Loucy (cell line): ENCODE measurements at regions not wholly inside any gene's neighbourhood (a gene's known extent, or its start where the extent isn't known, plus 50 kb on each side); places are given as distances from the start of the nearest gene placed in this dataset.

Experiments used
- EZH2phosphoT487 ChIP-seq: fragments of 200-600 bp; IDR thresholded peaks from 2 replicates; pipeline ENCODE4 v1.6.1; 2018; ENCODE audit warnings: antibody characterized with exemption, mild to moderate bottlenecking, moderate library complexity, borderline replicate concordance
- TF ChIP-seq, protein P1 (sequence below): fragments of 200-600 bp; sonication (generic); conservative IDR thresholded peaks from 2 replicates; pipeline ENCODE4 v1.5.1; 2014; ENCODE audit warnings: mild to moderate bottlenecking, antibody characterized with exemption, low read length

DNA sequence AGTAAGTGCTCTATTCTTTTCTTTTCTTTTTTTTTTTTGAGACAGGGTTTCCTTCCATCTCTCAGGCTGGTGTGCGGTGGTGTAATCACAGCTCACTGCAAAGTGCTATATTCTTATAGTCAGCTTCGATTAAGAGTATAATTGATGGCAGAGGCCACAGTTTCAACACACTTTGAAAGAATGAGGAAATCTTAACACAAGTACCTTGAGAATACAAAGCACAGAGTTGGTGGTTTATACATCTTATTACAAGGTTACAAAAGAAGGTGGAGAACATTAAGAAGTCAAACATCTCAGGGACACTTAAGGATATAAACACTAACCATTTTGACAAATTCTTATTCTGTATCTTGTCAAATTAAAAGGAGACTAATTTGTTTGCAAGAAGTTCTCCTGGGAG lies 180.5 kb downstream of the SOD2 start:
- TF ChIP-seq, protein P1, sequence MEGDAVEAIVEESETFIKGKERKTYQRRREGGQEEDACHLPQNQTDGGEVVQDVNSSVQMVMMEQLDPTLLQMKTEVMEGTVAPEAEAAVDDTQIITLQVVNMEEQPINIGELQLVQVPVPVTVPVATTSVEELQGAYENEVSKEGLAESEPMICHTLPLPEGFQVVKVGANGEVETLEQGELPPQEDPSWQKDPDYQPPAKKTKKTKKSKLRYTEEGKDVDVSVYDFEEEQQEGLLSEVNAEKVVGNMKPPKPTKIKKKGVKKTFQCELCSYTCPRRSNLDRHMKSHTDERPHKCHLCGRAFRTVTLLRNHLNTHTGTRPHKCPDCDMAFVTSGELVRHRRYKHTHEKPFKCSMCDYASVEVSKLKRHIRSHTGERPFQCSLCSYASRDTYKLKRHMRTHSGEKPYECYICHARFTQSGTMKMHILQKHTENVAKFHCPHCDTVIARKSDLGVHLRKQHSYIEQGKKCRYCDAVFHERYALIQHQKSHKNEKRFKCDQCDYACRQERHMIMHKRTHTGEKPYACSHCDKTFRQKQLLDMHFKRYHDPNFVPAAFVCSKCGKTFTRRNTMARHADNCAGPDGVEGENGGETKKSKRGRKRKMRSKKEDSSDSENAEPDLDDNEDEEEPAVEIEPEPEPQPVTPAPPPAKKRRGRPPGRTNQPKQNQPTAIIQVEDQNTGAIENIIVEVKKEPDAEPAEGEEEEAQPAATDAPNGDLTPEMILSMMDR: no peak
- no peak for TF ChIP-seq EZH2phosphoT487
